K562 (cell line): ENCODE measurements at regions not wholly inside any gene's neighbourhood (a gene's known extent, or its start where the extent isn't known, plus 50 kb on each side); places are given as distances from the start of the nearest gene placed in this dataset.

Experiments
- ATAC-seq: fragments of 200-7000 bp; cut with Tn5 transposase; 3 replicates; pipeline ENCODE4 v1.9.1; 2020; ENCODE audit warnings: moderate library complexity
- BruUV-seq: library from RNA; stranded (reverse); fragments of 400-500 nt; replicated peaks from 2 replicates; lab custom pipeline; 2021; lab: Mats Ljungman, UMichigan
- CTCF ChIA-PET: fragments of 300-600 bp; formaldehyde crosslinking; extraction: SDS; loops from one replicate; lab custom pipeline; 2021; ENCODE audit warnings: low intra/inter-chr PET ratio; lab: Yijun Ruan, JAX
- POLR2A ChIA-PET: fragments of 300-600, 350-650 bp; sonication (Branson Sonifier 250); formaldehyde crosslinking; extraction: SDS; loops from one replicate; lab custom pipeline; 2021; ENCODE audit warnings: antibody characterized with exemption, inconsistent platforms; lab: Yijun Ruan, JAX
- DNase-seq, 4 experiments: peaks; one replicate each; pipeline versions ENCODE4 v3.0.0 to v3.0.0-alpha.2; 2011 to 2018; ENCODE audit warnings: low spot score in 3 of 4, mixed read lengths in 3 of 4; ENCODE audit errors: extremely low read depth in 1 of 4
- FAIRE-seq: peaks from 2 replicates; lab custom pipeline; 2011; peaks lifted over from hg19 to GRCh38; lab: Jason Lieb, UNC
- H2AFZ ChIP-seq: 2 replicates; pipeline ENCODE4 v1.6.0; 2011; ENCODE audit warnings: low read depth, low read length, control low read depth, inconsistent platforms
- H3K27ac ChIP-seq: fragments of 200-600 bp; 3 replicates; pipeline ENCODE4 v1.8.0; 2011; ENCODE audit warnings: low read depth, mild to moderate bottlenecking, control low read depth, inconsistent platforms, low read length, moderate library complexity, mixed read lengths; ENCODE audit errors: extremely low read depth
- H3K27me3 ChIP-seq, 2 experiments: fragments of 300-600 bp in 1 of 2; 2 replicates in 1 of 2; 3 replicates in 1 of 2; pipeline versions ENCODE4 v1.6.0 to v1.8.0; 2011; ENCODE audit warnings: inconsistent platforms in 2 of 2, low read length in 2 of 2, mild to moderate bottlenecking in 1 of 2, mixed read lengths in 1 of 2, moderate library complexity in 1 of 2; ENCODE audit not compliant: control insufficient read depth in 2 of 2, insufficient read depth in 2 of 2
- H3K36me3 ChIP-seq: fragments of 300-600 bp; 3 replicates; pipeline ENCODE4 v1.8.0; 2011; ENCODE audit warnings: mild to moderate bottlenecking, low read length, inconsistent platforms; ENCODE audit not compliant: control insufficient read depth, insufficient read depth
- H3K4me1 ChIP-seq, 2 experiments: fragments of 200-600 bp in 1 of 2; replicated peaks in 1 of 2; 2 replicates in 1 of 2; 3 replicates in 1 of 2; pipeline versions ENCODE4 v1.5.1 to v1.8.0; 2011; ENCODE audit warnings: inconsistent platforms in 2 of 2, low read length in 2 of 2, mild to moderate bottlenecking in 1 of 2, mixed read lengths in 1 of 2, moderate library complexity in 1 of 2; ENCODE audit not compliant: control insufficient read depth in 2 of 2, insufficient read depth in 2 of 2
- H3K4me2 ChIP-seq: 2 replicates; pipeline ENCODE4 v1.6.1; 2011; ENCODE audit warnings: low read length, control low read depth, inconsistent platforms, mixed read lengths; ENCODE audit not compliant: insufficient read depth
- H3K4me3 ChIP-seq: fragments of 200-600 bp; sonication (generic), shearing (Covaris generic); 2 replicates; pipeline ENCODE4 v1.5.1; 2016; ENCODE audit warnings: control low read depth, inconsistent platforms
- H3K79me2 ChIP-seq: fragments of 200-600 bp; 3 replicates; pipeline ENCODE4 v1.8.0; 2011; ENCODE audit warnings: low read length, inconsistent platforms; ENCODE audit not compliant: control insufficient read depth, insufficient read depth
- H3K9ac ChIP-seq, 2 experiments: 2 replicates each; pipeline versions ENCODE4 v1.6.0 to v1.6.1; 2011; ENCODE audit warnings: low read depth in 2 of 2, low read length in 2 of 2, control low read depth in 1 of 2, inconsistent platforms in 1 of 2, mild to moderate bottlenecking in 1 of 2, mixed read lengths in 1 of 2; ENCODE audit not compliant: insufficient read depth in 1 of 2
- H3K9me1 ChIP-seq: one replicate; pipeline ENCODE4 v1.6.0; 2011; ENCODE audit warnings: inconsistent platforms, mild to moderate bottlenecking, low read length, moderate library complexity; ENCODE audit not compliant: control insufficient read depth, insufficient read depth
- H3K9me3 ChIP-seq: replicated peaks from 2 replicates; pipeline ENCODE4 v1.5.1; 2011; ENCODE audit warnings: low read depth, low read length, inconsistent platforms; ENCODE audit not compliant: control insufficient read depth, insufficient read depth
- H4K20me1 ChIP-seq: replicated peaks from 2 replicates; pipeline ENCODE4 v1.6.1; 2011; ENCODE audit warnings: low read length, inconsistent platforms, mixed read lengths; ENCODE audit not compliant: control insufficient read depth, insufficient read depth
- HDAC1 ChIP-seq, 2 experiments: fragments of 450-650 bp; IDR thresholded peaks; 2 replicates each; pipeline ENCODE4 v1.6.1; 2016 to 2017; ENCODE audit warnings: inconsistent platforms in 1 of 2, mild to moderate bottlenecking in 1 of 2, moderate library complexity in 1 of 2
- MTA2 ChIP-seq: fragments of 450-650 bp; IDR thresholded peaks from 2 replicates; pipeline ENCODE4 v1.6.1; 2016; ENCODE audit warnings: low read depth
- SIN3B ChIP-seq: fragments of 450-650 bp; IDR thresholded peaks from 2 replicates; pipeline ENCODE4 v1.6.1; 2017; ENCODE audit warnings: low read depth, mild to moderate bottlenecking, moderate library complexity
- SMARCC2 ChIP-seq: fragments of 450-650 bp; IDR thresholded peaks from 2 replicates; pipeline ENCODE4 v1.6.1; 2017; ENCODE audit warnings: antibody characterized with exemption, moderate library complexity, mild to moderate bottlenecking, low read depth
- TFAM ChIP-seq: fragments of 250-450 bp; sonication (Bioruptor Pico); conservative IDR thresholded peaks from 2 replicates; pipeline ENCODE4 v1.5.0; 2021; ENCODE audit warnings: mild to moderate bottlenecking, moderate library complexity
- ZNF134 ChIP-seq: fragments of 250-450 bp; sonication (Bioruptor Pico); conservative IDR thresholded peaks from 2 replicates; pipeline ENCODE4 v1.4.0; 2020
- ZNF140 ChIP-seq: fragments of 250-450 bp; sonication (Bioruptor Pico); IDR thresholded peaks from 2 replicates; pipeline ENCODE4 v1.8.0; 2021; ENCODE audit warnings: moderate library complexity, mild to moderate bottlenecking, inconsistent platforms
- ZNF41 ChIP-seq: fragments of 250-450 bp; sonication (Bioruptor Pico); conservative IDR thresholded peaks from 2 replicates; pipeline ENCODE4 v1.4.0; 2020; ENCODE audit warnings: mild to moderate bottlenecking
- ZNF561 ChIP-seq: fragments of 450-650 bp; formaldehyde crosslinking; conservative IDR thresholded peaks from 2 replicates; pipeline ENCODE4 v1.4.0; 2020; ENCODE audit warnings: mild to moderate bottlenecking, moderate library complexity
- WGBS: fragments of 100-300 bp; shearing (Covaris generic); methylation state at CpG from one replicate; pipeline ENCODE4 v1.1.6; 2016; ENCODE audit warnings: low coverage, mixed read lengths; ENCODE audit not compliant: insufficient coverage; ENCODE audit errors: missing lambda C conversion rate; 5-methylcytosine and 5-hydroxymethylcytosine counted together
- in situ Hi-C: fragments of 300-500 bp; cut with MboI; formaldehyde crosslinking; loops from 4 replicates; pipeline ENCODE4 v1.15.0; 2018; ENCODE audit warnings: inconsistent platforms, mixed read lengths
- intact Hi-C: fragments of 100-400 bp; cut with micrococcal nuclease; formaldehyde crosslinking; loops from 2 replicates; pipeline ENCODE4 v1.14.2; 2022
- TF ChIP-seq, protein P1 (sequence below): fragments of 450-650 bp; IDR thresholded peaks from 2 replicates; pipeline ENCODE4 v1.6.1; 2016; ENCODE audit warnings: low read depth

- no peaks in the 10 kb centered on the region for H3K4me1 ChIP-seq
- no TSS peak for BruUV-seq
- POLR2A ChIA-PET, result no interaction called here
- no peaks in the 10 kb centered on the region for H3K9me1 ChIP-seq
- WGBS, result 8% methylated on average over 1 of the region's 1 CpG
- DNase-seq (no peak), ATAC-seq (no peak), FAIRE-seq (no peak)
- H3K4me2 ChIP-seq, result no peak overlapping the region
- intact Hi-C loops (no loop called here), in situ Hi-C loops (no loop called here)
- no peaks in the 10 kb centered on the region for H3K9me3 ChIP-seq
- no peaks in the 10 kb centered on the region for H4K20me1 ChIP-seq
- TF ChIP-seq ZNF561 (CRISPR knock-in tag), result no peak
- no peak for TF ChIP-seq ZNF140 (CRISPR knock-in tag)
- no peak for TF ChIP-seq HDAC1 (IDR thresholded peaks at IDR 0.05)
- TF ChIP-seq MTA2, result no peak
- TF ChIP-seq, protein P1, sequence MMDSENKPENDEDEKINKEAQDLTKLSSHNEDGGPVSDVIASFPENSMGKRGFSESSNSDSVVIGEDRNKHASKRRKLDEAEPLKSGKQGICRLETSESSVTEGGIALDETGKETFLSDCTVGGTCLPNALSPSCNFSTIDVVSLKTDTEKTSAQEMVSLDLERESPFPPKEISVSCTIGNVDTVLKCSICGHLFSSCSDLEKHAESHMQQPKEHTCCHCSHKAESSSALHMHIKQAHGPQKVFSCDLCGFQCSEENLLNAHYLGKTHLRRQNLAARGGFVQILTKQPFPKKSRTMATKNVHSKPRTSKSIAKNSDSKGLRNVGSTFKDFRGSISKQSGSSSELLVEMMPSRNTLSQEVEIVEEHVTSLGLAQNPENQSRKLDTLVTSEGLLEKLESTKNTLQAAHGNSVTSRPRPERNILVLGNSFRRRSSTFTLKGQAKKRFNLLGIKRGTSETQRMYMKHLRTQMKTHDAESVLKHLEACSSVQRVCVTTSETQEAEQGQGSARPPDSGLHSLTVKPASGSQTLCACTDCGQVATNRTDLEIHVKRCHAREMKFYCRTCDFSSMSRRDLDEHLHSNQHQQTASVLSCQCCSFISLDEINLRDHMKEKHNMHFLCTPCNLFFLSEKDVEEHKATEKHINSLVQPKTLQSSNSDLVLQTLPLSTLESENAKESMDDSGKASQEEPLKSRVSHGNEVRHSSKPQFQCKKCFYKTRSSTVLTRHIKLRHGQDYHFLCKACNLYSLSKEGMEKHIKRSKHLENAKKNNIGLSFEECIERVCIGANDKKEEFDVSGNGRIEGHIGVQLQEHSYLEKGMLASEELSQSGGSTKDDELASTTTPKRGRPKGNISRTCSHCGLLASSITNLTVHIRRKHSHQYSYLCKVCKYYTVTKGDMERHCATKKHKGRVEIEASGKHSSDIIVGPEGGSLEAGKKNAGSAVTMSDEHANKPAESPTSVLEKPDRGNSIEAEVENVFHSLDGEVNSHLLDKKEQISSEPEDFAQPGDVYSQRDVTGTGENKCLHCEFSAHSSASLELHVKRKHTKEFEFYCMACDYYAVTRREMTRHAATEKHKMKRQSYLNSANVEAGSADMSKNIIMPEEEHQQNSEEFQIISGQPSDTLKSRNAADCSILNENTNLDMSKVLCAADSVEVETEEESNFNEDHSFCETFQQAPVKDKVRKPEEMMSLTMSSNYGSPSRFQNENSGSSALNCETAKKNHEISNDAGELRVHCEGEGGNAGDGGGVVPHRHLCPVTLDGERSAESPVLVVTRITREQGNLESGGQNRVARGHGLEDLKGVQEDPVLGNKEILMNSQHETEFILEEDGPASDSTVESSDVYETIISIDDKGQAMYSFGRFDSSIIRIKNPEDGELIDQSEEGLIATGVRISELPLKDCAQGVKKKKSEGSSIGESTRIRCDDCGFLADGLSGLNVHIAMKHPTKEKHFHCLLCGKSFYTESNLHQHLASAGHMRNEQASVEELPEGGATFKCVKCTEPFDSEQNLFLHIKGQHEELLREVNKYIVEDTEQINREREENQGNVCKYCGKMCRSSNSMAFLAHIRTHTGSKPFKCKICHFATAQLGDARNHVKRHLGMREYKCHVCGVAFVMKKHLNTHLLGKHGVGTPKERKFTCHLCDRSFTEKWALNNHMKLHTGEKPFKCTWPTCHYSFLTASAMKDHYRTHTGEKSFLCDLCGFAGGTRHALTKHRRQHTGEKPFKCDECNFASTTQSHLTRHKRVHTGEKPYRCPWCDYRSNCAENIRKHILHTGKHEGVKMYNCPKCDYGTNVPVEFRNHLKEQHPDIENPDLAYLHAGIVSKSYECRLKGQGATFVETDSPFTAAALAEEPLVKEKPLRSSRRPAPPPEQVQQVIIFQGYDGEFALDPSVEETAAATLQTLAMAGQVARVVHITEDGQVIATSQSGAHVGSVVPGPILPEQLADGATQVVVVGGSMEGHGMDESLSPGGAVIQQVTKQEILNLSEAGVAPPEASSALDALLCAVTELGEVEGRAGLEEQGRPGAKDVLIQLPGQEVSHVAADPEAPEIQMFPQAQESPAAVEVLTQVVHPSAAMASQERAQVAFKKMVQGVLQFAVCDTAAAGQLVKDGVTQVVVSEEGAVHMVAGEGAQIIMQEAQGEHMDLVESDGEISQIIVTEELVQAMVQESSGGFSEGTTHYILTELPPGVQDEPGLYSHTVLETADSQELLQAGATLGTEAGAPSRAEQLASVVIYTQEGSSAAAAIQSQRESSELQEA, result no peak
- no peak for TF ChIP-seq ZNF41 (CRISPR knock-in tag)
- TF ChIP-seq ZNF134 (CRISPR knock-in tag), result no peak
- TF ChIP-seq SIN3B, result no peak
- no peak for TF ChIP-seq SMARCC2
- TF ChIP-seq TFAM (CRISPR knock-in tag), result no peak
- H3K4me3 ChIP-seq, result no peak overlapping the region
- no peaks in the 10 kb centered on the region for H3K79me2 ChIP-seq
- H3K27ac ChIP-seq, result no peak overlapping the region
- H2AFZ ChIP-seq, result no peak overlapping the region
- CTCF ChIA-PET, result no interaction called here
- no peaks in the 10 kb centered on the region for H3K36me3 ChIP-seq
- no peak overlapping the region for H3K9ac ChIP-seq
- H3K27me3 ChIP-seq, result no peaks in the 10 kb centered on the region
Measured at GRCh38 chr7:46026741-46027140, 105.7 kb upstream of the IGFBP3 start.
